ENCODE measurements at regions not wholly inside any gene's neighbourhood (a gene's known extent, or its start where the extent isn't known, plus 50 kb on each side); places are given as distances from the start of the nearest gene placed in this dataset.

- TF ChIP-seq CTCF (IDR thresholded peaks at IDR 0.05) (no peak), EZH2 (IDR thresholded peaks at IDR 0.05; ENCODE audit: borderline replicate concordance, insufficient read depth, low read depth, low read length, poor library complexity, severe bottlenecking) (no peak)
Measured at GRCh38 chr7:144982133-144982532, 146.3 kb upstream of the TPK1 start.
